ENCODE measurements at regions not wholly inside any gene's neighbourhood (a gene's known extent, or its start where the extent isn't known, plus 50 kb on each side); places are given as distances from the start of the nearest gene placed in this dataset.

DNA sequence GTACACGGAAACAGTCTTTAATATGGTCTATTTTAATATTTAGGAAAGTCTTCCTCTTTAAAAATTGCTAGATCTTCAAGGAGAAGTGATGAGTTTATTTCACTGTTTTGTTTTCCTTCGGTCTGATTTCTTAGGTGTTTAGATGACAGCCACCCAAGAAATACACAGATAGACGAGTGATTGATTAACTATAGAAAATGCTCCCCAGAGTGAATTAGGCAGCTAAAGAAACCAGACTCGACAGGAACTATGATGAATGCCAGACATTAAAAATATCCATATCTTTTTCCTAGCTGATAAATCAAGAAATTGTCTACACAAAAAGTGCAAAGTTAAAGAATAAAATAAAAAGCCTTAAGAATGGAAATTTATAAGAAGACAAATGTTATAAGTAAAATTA lies 888.7 kb upstream of the CNTNAP5 start:
- H3K36me3 ChIP-seq (ENCODE audit: control insufficient read depth, insufficient read depth, low read length): no peaks in the 10 kb centered on the region
- no peak overlapping the region for H3K4me3 ChIP-seq (ENCODE audit: insufficient read depth, low read depth, low read length)
- WGBS, 2 experiments: 89 to 98% methylated on average over 3 to 4 of the region's 4 CpGs
- H3K9me3 ChIP-seq (ENCODE audit: control insufficient read depth, low read length): no peaks in the 10 kb centered on the region
- H3K4me1 ChIP-seq (ENCODE audit: control insufficient read depth, insufficient read depth, low read length): no peaks in the 10 kb centered on the region
- no peaks in the 10 kb centered on the region for H3K27me3 ChIP-seq (ENCODE audit: control insufficient read depth, insufficient read depth, low read length, poor library complexity, severe bottlenecking)
- H3K27ac ChIP-seq (ENCODE audit: insufficient read depth, low read depth, low read length, poor library complexity, severe bottlenecking): no peak overlapping the region

DNA sequence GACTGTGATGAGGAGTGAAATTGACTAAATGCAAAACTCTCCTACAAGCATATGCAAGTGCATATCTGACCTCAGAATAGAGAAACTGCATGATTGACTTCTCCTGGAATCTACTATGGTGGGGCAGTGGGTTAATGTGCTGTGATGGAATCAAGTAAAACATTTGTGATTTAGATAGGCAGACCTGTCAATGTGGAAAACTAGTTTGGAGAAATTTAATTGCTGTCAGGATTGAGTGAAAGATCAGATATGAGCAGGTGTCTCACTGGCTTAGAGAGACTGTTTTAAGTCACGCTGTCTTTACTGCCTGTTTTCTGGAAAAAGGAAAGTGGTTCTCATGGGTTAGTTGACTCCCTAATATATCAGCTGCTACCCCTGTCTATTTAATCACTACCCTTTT lies 881.0 kb upstream of the CNTNAP5 start:
- Histone ChIP-seq H3K27ac (ENCODE audit: insufficient read depth, low read depth, low read length, poor library complexity, severe bottlenecking) (no peak overlapping the region), H3K36me3 (ENCODE audit: control insufficient read depth, insufficient read depth, low read length) (no peaks in the 10 kb centered on the region), H3K4me1 (ENCODE audit: control insufficient read depth, insufficient read depth, low read length) (no peaks in the 10 kb centered on the region), H3K9me3 (ENCODE audit: control insufficient read depth, low read length) (no peaks in the 10 kb centered on the region), H3K27me3 (ENCODE audit: control insufficient read depth, insufficient read depth, low read length, poor library complexity, severe bottlenecking) (no peaks in the 10 kb centered on the region), H3K4me3 (ENCODE audit: insufficient read depth, low read depth, low read length) (no peak overlapping the region)
- WGBS, 2 experiments: 71 to 92% methylated on average over 1 of the region's 1 CpG

DNA sequence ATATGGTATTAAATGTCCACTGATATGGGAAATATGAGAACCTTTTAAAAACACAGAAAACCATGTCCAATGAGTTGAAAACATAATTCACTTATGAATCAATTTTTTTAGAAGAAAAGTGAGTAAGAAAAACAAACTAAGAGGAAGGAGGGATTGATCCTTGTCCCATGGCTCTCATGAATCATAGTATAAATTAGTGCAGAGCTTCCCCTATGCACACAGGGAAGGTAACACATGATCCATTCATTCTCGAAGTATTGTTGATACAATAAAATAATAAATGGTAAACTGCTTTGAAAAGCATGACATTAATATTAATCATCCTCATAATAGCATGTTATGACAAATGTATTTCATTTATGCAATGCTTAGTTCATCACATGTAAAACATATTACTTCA lies 872.0 kb upstream of the CNTNAP5 start:
- no peak overlapping the region for H3K27ac ChIP-seq (ENCODE audit: insufficient read depth, low read depth, low read length, poor library complexity, severe bottlenecking)
- H3K36me3 ChIP-seq (ENCODE audit: control insufficient read depth, insufficient read depth, low read length): no peaks in the 10 kb centered on the region
- H3K9me3 ChIP-seq (ENCODE audit: control insufficient read depth, low read length): no peaks in the 10 kb centered on the region
- WGBS, 2 experiments: no CpG with 5 or more reads among the region's 1 CpG
- no peak overlapping the region for H3K4me3 ChIP-seq (ENCODE audit: insufficient read depth, low read depth, low read length)
- no peaks in the 10 kb centered on the region for H3K27me3 ChIP-seq (ENCODE audit: control insufficient read depth, insufficient read depth, low read length, poor library complexity, severe bottlenecking)
- H3K4me1 ChIP-seq (ENCODE audit: control insufficient read depth, insufficient read depth, low read length): no peaks in the 10 kb centered on the region

DNA sequence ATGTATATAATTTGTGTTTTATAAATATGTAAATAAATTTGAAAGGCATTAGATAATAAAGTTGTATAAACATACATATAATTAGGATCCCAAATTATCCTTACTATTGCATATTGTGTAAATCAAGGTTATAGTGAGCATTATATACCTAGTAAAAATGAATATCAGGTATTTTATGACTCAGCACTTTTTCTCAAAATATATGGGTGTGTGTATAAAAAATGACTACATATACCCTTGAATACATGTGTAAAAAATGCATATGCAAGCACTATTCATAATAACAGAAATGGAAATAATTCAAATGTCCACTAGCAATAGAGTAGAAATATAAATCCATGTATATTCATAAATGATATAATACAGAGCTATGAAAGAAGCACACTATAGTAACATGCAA lies 870.9 kb upstream of the CNTNAP5 start:
- Histone ChIP-seq H3K9me3 (ENCODE audit: control insufficient read depth, low read length) (no peaks in the 10 kb centered on the region), H3K36me3 (ENCODE audit: control insufficient read depth, insufficient read depth, low read length) (no peaks in the 10 kb centered on the region), H3K4me3 (ENCODE audit: insufficient read depth, low read depth, low read length) (no peak overlapping the region), H3K27ac (ENCODE audit: insufficient read depth, low read depth, low read length, poor library complexity, severe bottlenecking) (no peak overlapping the region), H3K4me1 (ENCODE audit: control insufficient read depth, insufficient read depth, low read length) (no peaks in the 10 kb centered on the region), H3K27me3 (ENCODE audit: control insufficient read depth, insufficient read depth, low read length, poor library complexity, severe bottlenecking) (no peaks in the 10 kb centered on the region)

DNA sequence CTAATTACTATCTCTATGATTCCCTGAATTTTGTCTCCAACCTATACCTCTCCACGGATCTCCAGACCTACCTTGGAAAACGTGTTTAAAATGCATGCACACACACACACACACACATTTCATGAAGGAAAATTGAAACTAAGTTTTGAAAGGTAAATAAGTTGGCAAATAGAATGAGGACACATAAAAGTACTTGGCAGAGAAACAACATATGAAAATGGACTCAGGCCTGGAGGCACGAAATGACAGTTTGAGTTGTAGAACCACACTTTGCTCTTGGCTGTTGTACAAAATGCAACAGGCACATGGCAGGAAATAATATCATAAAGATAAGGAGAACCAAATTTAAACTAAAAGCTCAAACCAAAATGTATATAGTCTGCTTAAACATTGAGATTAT lies 868.1 kb upstream of the CNTNAP5 start:
- no peaks in the 10 kb centered on the region for H3K4me1 ChIP-seq (ENCODE audit: control insufficient read depth, insufficient read depth, low read length)
- no peaks in the 10 kb centered on the region for H3K27me3 ChIP-seq (ENCODE audit: control insufficient read depth, insufficient read depth, low read length, poor library complexity, severe bottlenecking)
- no peaks in the 10 kb centered on the region for H3K9me3 ChIP-seq (ENCODE audit: control insufficient read depth, low read length)
- H3K27ac ChIP-seq (ENCODE audit: insufficient read depth, low read depth, low read length, poor library complexity, severe bottlenecking): no peak overlapping the region
- H3K4me3 ChIP-seq (ENCODE audit: insufficient read depth, low read depth, low read length): no peak overlapping the region
- H3K36me3 ChIP-seq (ENCODE audit: control insufficient read depth, insufficient read depth, low read length): no peaks in the 10 kb centered on the region
- 99 to 100% methylated on average over 2 to 3 of the region's 3 CpGs for WGBS, 2 experiments

DNA sequence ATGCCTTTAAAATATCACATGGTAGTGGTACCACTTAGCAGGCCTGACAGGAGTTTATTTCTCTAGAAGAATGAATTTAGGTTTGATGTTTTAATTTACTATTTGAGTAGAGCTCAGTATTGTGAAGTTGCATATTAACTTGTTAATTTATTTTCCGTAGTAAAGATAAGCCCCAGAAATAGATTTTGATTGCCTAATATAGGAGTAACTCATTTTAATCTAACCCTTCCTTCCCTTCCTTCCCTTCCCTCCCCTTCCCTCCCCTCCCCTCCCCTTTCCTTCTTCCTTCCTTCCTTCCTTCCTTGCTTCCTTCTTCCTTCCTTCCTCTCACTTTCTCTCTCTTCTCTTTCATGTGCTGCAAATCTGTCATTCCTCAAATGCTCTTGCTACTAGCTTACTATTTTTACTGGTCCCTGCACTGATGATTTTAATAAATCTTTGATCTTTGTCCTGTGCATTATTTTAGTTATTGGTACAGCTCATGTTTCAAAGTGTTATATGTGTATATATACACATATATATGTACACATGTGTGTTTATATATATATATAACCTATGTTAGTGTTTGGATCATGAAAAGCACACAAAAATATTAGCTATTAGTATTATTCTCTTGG lies 862.6 kb upstream of the CNTNAP5 start:
- H3K27me3 ChIP-seq (ENCODE audit: control insufficient read depth, insufficient read depth, low read length, poor library complexity, severe bottlenecking): no peaks in the 10 kb centered on the region
- no peak overlapping the region for H3K27ac ChIP-seq (ENCODE audit: insufficient read depth, low read depth, low read length, poor library complexity, severe bottlenecking)
- H3K36me3 ChIP-seq (ENCODE audit: control insufficient read depth, insufficient read depth, low read length): no peaks in the 10 kb centered on the region
- H3K9me3 ChIP-seq (ENCODE audit: control insufficient read depth, low read length): no peaks in the 10 kb centered on the region
- H3K4me3 ChIP-seq (ENCODE audit: insufficient read depth, low read depth, low read length): no peak overlapping the region
- no peaks in the 10 kb centered on the region for H3K4me1 ChIP-seq (ENCODE audit: control insufficient read depth, insufficient read depth, low read length)
- WGBS, 2 experiments: 86% methylated on average over 1 of the region's 1 CpG

DNA sequence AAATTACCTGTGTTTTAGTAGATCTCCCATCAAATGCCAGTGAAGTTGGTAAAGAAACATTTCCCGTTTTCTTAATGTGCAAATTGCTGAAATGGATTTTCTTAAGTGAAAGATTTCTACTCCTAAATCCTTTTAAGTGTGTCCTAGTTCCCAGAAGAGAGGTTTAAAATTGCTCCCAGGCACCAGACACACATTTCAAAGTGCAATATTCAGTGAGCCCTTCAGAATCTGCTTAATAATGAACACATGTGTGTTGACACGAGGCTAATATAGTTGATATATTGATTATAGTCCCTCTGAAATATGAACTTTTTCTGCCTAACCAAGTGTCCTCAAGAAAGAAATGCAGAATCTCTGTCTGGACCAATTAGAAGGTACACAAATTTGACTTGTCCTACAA lies 861.7 kb upstream of the CNTNAP5 start:
- WGBS, 2 experiments: 93 to 100% methylated on average over 1 to 2 of the region's 2 CpGs
- Histone ChIP-seq H3K27ac (ENCODE audit: insufficient read depth, low read depth, low read length, poor library complexity, severe bottlenecking) (no peak overlapping the region), H3K9me3 (ENCODE audit: control insufficient read depth, low read length) (no peaks in the 10 kb centered on the region)

DNA sequence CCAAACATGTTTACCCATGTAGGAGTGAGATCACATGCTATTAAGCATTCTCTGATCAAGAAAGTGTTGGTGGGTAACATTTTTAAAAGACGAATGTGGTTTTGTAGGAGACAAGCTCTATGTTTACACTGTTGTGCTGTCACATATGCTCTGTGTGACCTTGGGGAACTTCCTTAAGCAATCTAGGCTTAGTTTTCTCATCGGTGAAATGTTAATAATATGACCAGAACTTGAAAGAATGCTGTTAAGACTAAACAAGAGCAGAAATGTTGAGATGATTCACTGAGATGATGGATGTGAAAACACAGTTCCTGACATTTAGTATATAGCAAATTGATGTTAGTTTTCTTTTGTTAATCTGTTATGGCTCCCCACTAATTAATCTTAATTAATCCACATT lies 860.9 kb upstream of the CNTNAP5 start:
- Histone ChIP-seq H3K27ac (ENCODE audit: insufficient read depth, low read depth, low read length, poor library complexity, severe bottlenecking) (no peak overlapping the region), H3K27me3 (ENCODE audit: control insufficient read depth, insufficient read depth, low read length, poor library complexity, severe bottlenecking) (no peaks in the 10 kb centered on the region), H3K9me3 (ENCODE audit: control insufficient read depth, low read length) (no peaks in the 10 kb centered on the region), H3K4me1 (ENCODE audit: control insufficient read depth, insufficient read depth, low read length) (no peaks in the 10 kb centered on the region), H3K36me3 (ENCODE audit: control insufficient read depth, insufficient read depth, low read length) (no peaks in the 10 kb centered on the region), H3K4me3 (ENCODE audit: insufficient read depth, low read depth, low read length) (no peak overlapping the region)
- 96 to 98% methylated on average over 2 of the region's 2 CpGs for WGBS, 2 experiments

More for the DNA sequence above, 861.7 kb upstream of the CNTNAP5 start:
- H3K4me3 ChIP-seq (ENCODE audit: insufficient read depth, low read depth, low read length): no peak overlapping the region
- no peaks in the 10 kb centered on the region for H3K27me3 ChIP-seq (ENCODE audit: control insufficient read depth, insufficient read depth, low read length, poor library complexity, severe bottlenecking)
- H3K36me3 ChIP-seq (ENCODE audit: control insufficient read depth, insufficient read depth, low read length): no peaks in the 10 kb centered on the region
- no peaks in the 10 kb centered on the region for H3K4me1 ChIP-seq (ENCODE audit: control insufficient read depth, insufficient read depth, low read length)

DNA sequence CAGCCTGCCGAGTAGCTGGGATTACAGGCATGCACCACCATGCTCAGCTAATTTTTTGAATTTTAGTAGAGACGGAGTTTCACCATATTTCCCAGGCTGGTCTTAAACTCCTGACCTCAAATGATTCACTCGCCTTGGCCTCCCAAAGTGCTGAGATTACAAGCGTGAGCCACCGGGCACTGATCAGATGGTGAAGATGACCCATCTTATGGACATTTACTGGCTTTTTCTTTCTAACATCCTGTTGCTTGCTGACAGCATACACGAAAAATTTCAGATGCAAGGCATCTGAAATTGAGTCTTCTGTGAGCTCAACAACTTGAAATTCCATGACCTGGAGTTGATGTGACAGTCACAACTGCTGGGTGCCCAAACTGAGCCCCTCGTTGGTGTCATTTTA lies 859.5 kb upstream of the CNTNAP5 start:
- no peaks in the 10 kb centered on the region for H3K27me3 ChIP-seq (ENCODE audit: control insufficient read depth, insufficient read depth, low read length, poor library complexity, severe bottlenecking)
- WGBS, 2 experiments: 82 to 84% methylated on average over 7 of the region's 7 CpGs
- H3K4me3 ChIP-seq (ENCODE audit: insufficient read depth, low read depth, low read length): no peak overlapping the region
- H3K27ac ChIP-seq (ENCODE audit: insufficient read depth, low read depth, low read length, poor library complexity, severe bottlenecking): no peak overlapping the region
- H3K36me3 ChIP-seq (ENCODE audit: control insufficient read depth, insufficient read depth, low read length): no peaks in the 10 kb centered on the region
- H3K9me3 ChIP-seq (ENCODE audit: control insufficient read depth, low read length): no peaks in the 10 kb centered on the region
- H3K4me1 ChIP-seq (ENCODE audit: control insufficient read depth, insufficient read depth, low read length): no peaks in the 10 kb centered on the region

DNA sequence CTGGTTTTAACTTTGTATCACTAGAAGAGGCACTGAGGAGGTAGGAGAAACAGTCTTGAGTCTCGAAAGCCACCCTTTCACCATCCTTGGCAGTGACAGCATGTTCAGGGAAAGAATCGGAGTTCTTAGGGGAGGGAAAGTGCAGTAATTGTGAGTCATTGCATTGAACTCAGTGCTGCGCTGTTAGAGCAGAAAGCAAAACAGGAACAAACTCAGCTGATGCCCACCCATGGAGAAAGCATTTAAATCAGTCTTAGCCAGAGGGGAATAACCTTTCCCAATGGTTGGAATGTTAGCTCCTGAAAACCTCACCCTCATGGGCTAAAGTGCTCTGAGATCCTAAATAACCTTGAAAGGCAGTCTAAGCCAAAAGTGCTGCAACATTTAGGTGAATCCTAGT lies 845.6 kb upstream of the CNTNAP5 start:
- no peaks in the 10 kb centered on the region for H3K27me3 ChIP-seq (ENCODE audit: control insufficient read depth, insufficient read depth, low read length, poor library complexity, severe bottlenecking)
- H3K36me3 ChIP-seq (ENCODE audit: control insufficient read depth, insufficient read depth, low read length): no peaks in the 10 kb centered on the region
- H3K9me3 ChIP-seq (ENCODE audit: control insufficient read depth, low read length): no peaks in the 10 kb centered on the region
- no peak overlapping the region for H3K27ac ChIP-seq (ENCODE audit: insufficient read depth, low read depth, low read length, poor library complexity, severe bottlenecking)
- 77 to 83% methylated on average over 3 of the region's 3 CpGs for WGBS, 2 experiments
- no peaks in the 10 kb centered on the region for H3K4me1 ChIP-seq (ENCODE audit: control insufficient read depth, insufficient read depth, low read length)
- H3K4me3 ChIP-seq (ENCODE audit: insufficient read depth, low read depth, low read length): no peak overlapping the region

DNA sequence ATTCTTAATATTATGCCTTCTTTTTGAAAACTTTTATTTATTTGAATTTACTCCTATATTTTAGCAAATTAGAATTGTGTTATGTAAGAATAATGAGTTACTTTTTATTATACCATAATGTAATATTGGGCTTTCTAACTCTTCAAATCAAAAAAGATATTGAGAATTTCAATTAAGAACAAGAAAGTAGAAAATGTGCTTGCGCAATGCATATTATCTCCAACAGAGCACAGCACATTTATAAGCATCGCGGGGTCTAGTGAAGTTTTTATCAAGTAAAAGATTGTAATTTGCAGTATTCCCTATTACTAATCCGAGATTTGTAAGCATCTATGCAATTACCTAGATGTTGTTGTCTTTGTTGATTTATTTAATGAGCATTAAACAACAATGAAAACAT lies 829.1 kb upstream of the CNTNAP5 start:
- Histone ChIP-seq H3K4me1 (ENCODE audit: control insufficient read depth, insufficient read depth, low read length) (no peaks in the 10 kb centered on the region), H3K9me3 (ENCODE audit: control insufficient read depth, low read length) (no peaks in the 10 kb centered on the region), H3K4me3 (ENCODE audit: insufficient read depth, low read depth, low read length) (no peak overlapping the region), H3K36me3 (ENCODE audit: control insufficient read depth, insufficient read depth, low read length) (no peaks in the 10 kb centered on the region), H3K27ac (ENCODE audit: insufficient read depth, low read depth, low read length, poor library complexity, severe bottlenecking) (no peak overlapping the region), H3K27me3 (ENCODE audit: control insufficient read depth, insufficient read depth, low read length, poor library complexity, severe bottlenecking) (no peaks in the 10 kb centered on the region)
- 100% methylated on average over 2 to 4 of the region's 4 CpGs for WGBS, 2 experiments

Data from ectodermal cell (in vitro differentiated cells).